Mucosa of stomach (tissue), 1 donor: ENCODE measurements at regions not wholly inside any gene's neighbourhood (a gene's known extent, or its start where the extent isn't known, plus 50 kb on each side); places are given as distances from the start of the nearest gene placed in this dataset.

ENCODE experiments used
- H3K27me3 ChIP-seq: one replicate; pipeline ENCODE4 v1.7.0; 2013; ENCODE audit warnings: mild to moderate bottlenecking, low read length; ENCODE audit not compliant: control insufficient read depth, insufficient read depth
- H3K36me3 ChIP-seq: one replicate; pipeline ENCODE4 v1.7.0; 2013; ENCODE audit warnings: low read length; ENCODE audit not compliant: control insufficient read depth, insufficient read depth
- H3K4me1 ChIP-seq: one replicate; pipeline ENCODE4 v1.7.0; 2013; ENCODE audit warnings: mild to moderate bottlenecking, low read length; ENCODE audit not compliant: control insufficient read depth, insufficient read depth
- H3K4me3 ChIP-seq: one replicate; pipeline ENCODE4 v1.7.0; 2013; ENCODE audit warnings: low read length
- H3K9ac ChIP-seq: one replicate; pipeline ENCODE4 v1.7.0; 2013; ENCODE audit warnings: mild to moderate bottlenecking, low read length, moderate library complexity
- H3K9me3 ChIP-seq: one replicate; pipeline ENCODE4 v1.7.0; 2013; ENCODE audit warnings: mild to moderate bottlenecking, low read length, moderate library complexity; ENCODE audit not compliant: control insufficient read depth
- donor health status: Pancreatic carcinoma.

DNA sequence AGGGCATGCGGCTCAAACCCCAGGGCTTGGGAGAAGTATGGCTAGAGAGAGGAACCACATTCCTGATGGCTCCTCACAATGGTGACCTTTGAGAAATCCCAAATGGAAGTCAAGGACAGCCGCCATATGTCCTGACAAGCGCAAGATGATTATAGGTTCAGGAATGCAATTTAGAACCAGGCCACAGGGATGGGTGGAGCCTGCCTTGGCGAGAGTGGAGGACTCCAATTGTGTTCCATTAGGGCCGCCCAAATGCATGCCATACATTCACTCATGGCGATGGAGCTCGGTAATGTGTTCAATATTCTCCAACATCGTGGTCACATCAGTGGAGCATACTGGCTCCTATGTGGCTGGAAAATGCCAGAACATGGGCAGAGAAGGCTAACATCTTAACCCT lies 662.9 kb upstream of the ID2 start:
- Histone ChIP-seq H3K27me3 (no peaks in the 10 kb centered on the region), H3K9ac (no peak overlapping the region), H3K4me3 (no peak overlapping the region), H3K36me3 (no peaks in the 10 kb centered on the region), H3K4me1 (no peaks in the 10 kb centered on the region), H3K9me3 (no peaks in the 10 kb centered on the region)

DNA sequence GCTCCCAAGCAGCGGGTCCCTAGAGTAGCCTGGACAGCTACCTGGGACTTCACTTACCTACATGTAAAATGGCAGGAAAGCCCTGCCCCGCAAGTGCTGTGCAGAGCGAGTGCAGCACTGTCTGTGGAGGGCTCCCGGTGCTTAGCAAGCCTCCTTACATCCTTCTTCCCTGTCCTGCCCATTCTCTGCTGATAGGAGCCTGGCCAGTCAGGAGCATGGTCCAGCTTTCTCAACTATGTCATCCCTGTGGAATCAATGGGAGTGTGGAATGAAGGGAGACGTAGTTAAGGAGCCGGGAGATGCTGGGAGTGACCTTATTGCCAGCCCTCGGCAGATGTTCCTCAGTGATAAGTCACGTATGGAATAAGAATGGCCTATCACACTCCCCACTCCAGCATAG lies 661.9 kb upstream of the ID2 start:
- Histone ChIP-seq H3K4me3 (no peak overlapping the region), H3K27me3 (peaks cover 2% of the 10 kb centered on the region), H3K9me3 (no peaks in the 10 kb centered on the region), H3K4me1 (no peaks in the 10 kb centered on the region), H3K9ac (no peak overlapping the region), H3K36me3 (no peaks in the 10 kb centered on the region)

DNA sequence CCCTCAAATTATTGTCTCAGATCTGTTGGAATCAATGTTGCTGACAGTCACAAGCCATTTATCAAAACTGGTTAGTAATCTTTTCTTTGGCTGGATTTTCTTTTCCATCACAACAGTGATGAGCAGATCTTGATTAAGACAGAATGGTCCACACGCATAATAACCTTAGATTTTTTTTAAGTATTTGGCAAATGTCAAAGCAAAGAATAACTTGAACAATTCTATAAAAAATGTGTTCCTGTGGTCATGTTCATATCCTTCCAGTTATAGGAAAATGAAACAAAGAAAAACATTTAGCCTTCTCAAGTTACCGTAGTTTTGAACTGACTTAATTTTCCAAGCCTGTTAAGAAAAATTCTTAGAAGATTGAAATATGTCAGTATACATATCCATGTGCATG lies 659.9 kb upstream of the ID2 start:
- no peaks in the 10 kb centered on the region for H3K9me3 ChIP-seq

DNA sequence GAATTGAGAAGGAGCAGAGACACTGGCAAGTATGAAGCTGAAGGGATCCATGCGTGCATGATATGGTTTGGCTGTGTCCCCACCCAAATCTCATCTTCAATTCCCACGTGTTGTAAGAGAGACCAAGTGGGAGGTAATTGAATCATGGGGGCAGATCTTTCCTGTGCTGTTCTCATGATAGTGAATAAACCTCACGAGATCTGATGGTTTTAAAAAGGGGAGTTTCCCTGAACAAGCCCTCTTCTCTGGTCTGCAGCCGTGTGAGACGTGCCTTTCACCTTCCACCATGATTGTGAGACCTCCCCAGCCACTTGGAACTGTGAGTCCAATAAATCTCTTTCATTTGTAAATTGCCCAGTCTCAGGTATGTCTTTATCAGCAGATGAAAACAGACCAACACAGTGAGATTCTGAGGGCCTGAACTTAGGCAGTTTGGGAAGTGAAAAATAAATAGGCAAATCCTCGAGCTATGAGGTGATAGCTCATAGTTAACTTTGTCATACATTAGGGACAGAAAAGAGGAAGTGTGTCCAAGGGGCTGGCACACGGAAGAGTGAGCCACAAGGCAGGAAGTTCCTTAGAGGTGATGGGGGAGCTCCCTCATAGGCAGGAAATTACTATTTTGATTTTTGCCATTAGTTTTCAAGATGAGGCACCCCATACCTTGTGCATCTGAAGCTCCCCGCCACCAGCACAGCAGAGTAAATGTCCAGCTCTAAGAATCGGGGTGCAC lies 658.8 kb upstream of the ID2 start:
- Histone ChIP-seq H3K9ac (no peak overlapping the region), H3K4me1 (no peaks in the 10 kb centered on the region), H3K27me3 (peaks cover 2% of the 10 kb centered on the region), H3K36me3 (no peaks in the 10 kb centered on the region), H3K4me3 (no peak overlapping the region), H3K9me3 (no peaks in the 10 kb centered on the region)

More for the DNA sequence above, 659.9 kb upstream of the ID2 start:
- Histone ChIP-seq H3K9ac (no peak overlapping the region), H3K27me3 (peaks cover 2% of the 10 kb centered on the region), H3K4me3 (no peak overlapping the region), H3K36me3 (no peaks in the 10 kb centered on the region), H3K4me1 (no peaks in the 10 kb centered on the region)

DNA sequence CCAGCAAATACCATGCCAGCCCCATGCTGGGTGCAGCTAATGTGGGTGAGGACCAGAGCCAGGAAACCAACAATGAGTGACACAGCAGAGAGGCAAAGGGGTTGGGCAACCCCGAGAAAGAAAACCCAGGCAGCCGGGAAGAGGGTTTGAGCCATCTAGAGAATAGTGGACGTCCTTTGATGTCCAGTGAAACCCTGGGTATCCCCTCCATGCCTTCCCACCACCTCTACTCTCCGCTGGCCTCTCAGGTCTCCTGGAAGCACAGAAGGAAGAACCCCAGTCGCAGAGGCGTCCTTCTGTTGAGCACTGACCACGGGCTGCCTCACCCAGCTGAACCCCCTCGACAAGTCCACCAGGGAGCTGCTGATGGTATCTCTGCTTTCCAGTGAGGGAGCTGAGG lies 657.4 kb upstream of the ID2 start:
- Histone ChIP-seq H3K4me1 (no peaks in the 10 kb centered on the region), H3K9me3 (no peaks in the 10 kb centered on the region), H3K9ac (no peak overlapping the region), H3K4me3 (no peak overlapping the region), H3K27me3 (peaks cover 2% of the 10 kb centered on the region), H3K36me3 (no peaks in the 10 kb centered on the region)

DNA sequence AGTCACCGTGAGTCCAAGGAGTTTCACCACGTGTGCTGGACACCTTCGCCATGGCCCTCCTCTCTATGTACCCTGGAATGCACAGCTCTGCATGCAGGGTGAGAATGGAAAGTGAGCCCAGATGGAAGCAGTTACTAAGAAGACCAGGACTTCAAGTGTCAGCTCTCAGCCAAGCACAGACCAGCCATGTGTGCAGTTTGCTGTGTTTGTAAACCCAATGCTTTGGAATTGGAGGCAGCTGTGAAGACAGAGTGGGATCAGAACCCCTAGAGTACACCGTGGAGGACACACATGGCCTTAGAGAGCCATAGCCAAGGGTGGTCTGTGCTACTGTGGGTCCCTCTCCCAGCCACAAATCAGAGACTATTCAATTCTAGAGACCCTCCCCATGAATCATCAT lies 655.5 kb upstream of the ID2 start:
- Histone ChIP-seq H3K27me3 (peaks cover 2% of the 10 kb centered on the region), H3K9me3 (no peaks in the 10 kb centered on the region), H3K4me3 (no peak overlapping the region), H3K9ac (no peak overlapping the region), H3K4me1 (no peaks in the 10 kb centered on the region), H3K36me3 (no peaks in the 10 kb centered on the region)

DNA sequence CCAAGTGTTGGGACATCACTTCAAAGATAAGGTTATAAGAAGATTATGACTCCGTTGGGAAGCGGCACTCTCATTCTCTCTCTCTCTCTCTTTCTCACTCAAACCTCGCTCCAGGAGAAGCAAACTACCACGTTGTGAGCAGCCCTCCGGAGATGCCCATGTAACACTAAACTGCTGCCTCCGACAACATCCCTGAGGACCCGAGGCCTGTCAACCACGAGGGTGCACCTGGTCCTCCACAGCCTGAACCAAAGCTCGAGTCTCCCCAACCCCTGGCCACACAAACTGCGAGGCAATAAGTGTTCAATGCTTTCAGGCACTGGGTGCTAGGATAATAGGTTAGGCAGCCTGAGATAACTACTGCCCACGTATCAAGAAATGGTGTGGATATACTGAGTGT lies 654.5 kb upstream of the ID2 start:
- Histone ChIP-seq H3K4me3 (no peak overlapping the region), H3K9me3 (no peaks in the 10 kb centered on the region), H3K27me3 (peaks cover 2% of the 10 kb centered on the region), H3K36me3 (no peaks in the 10 kb centered on the region), H3K9ac (no peak overlapping the region), H3K4me1 (no peaks in the 10 kb centered on the region)

DNA sequence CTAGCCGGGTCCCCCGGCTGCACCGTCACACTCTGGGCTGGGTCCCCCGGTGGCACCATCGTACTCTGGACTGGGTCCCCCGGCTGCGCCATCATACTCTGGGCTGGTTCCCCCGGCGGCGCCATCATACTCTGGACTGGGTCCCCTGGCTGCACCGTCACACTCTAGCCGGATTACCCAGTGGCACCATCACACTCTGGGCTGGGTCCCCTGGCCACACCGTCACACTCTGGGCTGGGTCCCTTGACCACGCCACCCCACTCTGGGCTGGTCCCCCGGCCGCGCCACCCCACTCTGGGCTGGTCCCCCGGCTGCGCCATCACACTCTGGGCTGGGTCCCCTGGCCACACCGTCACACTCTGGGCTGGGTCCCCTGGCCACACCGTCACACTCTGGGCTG lies 653.8 kb upstream of the ID2 start:
- Histone ChIP-seq H3K9ac (no peak overlapping the region), H3K4me1 (no peaks in the 10 kb centered on the region), H3K4me3 (no peak overlapping the region), H3K9me3 (no peaks in the 10 kb centered on the region), H3K36me3 (no peaks in the 10 kb centered on the region), H3K27me3 (peaks cover 2% of the 10 kb centered on the region)

DNA sequence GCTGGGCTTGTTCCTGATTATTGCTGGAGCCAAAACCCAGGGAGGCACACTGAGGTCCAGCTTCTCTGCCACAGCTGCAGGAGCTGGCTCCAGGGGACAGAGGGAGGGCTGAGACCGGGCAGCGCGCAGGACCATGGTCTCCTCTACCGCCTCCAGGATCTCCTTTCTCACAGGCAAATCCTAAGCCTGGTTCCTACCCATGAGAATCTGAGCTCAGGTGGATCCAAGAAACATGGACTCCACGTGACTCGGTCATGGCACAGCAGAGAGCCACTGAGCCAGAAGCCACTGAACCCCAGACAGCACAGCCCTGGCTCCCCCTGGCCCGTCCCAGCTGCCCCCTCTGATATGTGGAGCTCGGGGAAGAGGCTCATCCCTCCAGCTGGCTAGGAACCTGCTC lies 653.4 kb upstream of the ID2 start:
- Histone ChIP-seq H3K9ac (no peak overlapping the region), H3K27me3 (peaks cover 2% of the 10 kb centered on the region)

DNA sequence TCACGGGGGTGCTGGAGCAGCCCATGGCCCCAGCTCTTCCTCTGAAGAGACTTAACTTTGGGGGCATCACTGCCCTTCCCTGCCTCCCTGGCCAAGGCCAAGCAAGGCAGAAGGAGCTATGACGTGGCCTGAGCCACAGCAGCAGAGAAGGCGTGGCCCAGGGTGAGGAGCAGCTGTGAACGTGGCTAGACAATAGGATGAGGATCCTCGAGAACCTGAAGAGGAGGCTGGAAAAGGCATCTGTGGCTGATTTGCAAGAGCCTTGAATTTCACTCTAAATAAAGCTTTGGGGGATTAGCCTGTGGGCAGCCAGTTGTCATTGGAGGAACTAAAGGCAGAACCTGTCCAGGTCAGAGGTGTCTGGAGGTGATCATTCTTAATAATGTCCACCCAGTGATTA lies 652.9 kb upstream of the ID2 start:
- H3K27me3 ChIP-seq, result peaks cover 2% of the 10 kb centered on the region
- no peaks in the 10 kb centered on the region for H3K4me1 ChIP-seq
- no peak overlapping the region for H3K4me3 ChIP-seq
- H3K36me3 ChIP-seq, result no peaks in the 10 kb centered on the region
- no peak overlapping the region for H3K9ac ChIP-seq
- H3K9me3 ChIP-seq, result no peaks in the 10 kb centered on the region

More for the DNA sequence above, 653.4 kb upstream of the ID2 start:
- Histone ChIP-seq H3K4me1 (no peaks in the 10 kb centered on the region), H3K4me3 (no peak overlapping the region), H3K9me3 (no peaks in the 10 kb centered on the region), H3K36me3 (no peaks in the 10 kb centered on the region)

DNA sequence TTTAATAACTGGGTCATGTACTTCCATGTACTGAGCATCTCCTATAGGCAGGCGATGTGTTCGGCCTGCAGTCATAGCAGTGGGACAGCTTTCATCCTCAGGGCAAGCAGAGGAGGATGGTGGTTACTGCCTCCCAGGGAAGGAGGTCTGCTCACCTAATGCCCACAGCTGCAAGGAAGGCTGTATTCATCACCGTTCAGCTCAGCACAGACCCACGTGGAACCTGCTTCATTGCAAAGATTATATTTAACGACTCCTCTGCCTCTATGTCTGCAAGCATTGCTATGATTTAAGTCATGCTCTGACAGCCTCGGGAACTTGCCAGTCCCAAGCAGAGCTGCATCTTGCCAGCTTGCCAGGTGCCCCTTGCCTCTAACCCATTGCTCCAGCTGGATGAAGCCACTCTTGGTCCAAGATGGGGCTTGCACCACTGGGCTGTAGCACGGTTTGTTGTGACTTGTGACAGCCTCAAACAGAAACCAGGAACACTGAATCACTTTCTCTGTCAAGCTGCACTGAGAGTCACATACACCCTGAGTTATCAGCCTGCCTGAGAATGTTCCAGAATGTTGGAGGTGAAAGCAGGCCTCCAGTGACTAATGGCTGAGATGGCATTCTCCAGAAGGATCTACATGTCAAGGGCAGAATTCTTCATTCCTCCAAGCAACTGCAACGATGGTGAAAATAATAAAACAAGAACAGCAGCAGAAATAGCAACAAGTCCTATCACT lies 651.1 kb upstream of the ID2 start:
- H3K9ac ChIP-seq, result no peak overlapping the region
- H3K4me3 ChIP-seq, result no peak overlapping the region
- no peaks in the 10 kb centered on the region for H3K27me3 ChIP-seq

DNA sequence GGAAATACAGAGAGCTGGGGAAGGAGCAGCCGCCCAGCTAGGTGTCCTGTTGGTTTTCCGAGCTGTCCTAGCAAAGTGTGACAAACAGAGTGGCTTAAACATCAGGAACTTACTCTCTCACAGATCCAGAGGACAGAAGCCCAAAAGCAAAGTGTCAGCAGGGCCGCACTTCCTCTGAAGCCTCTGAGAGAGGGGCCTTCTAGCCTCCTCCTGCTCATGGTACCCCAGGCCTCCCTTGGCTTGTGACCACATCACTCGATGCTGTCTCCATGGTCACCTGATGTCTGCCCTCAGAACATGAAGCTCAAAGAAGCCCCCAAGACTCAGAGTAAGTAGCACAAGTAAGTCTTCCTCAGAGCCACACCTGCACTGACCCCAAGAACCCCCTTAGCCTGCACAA lies 650.5 kb upstream of the ID2 start:
- Histone ChIP-seq H3K9ac (no peak overlapping the region), H3K4me1 (no peaks in the 10 kb centered on the region), H3K9me3 (no peaks in the 10 kb centered on the region), H3K27me3 (no peaks in the 10 kb centered on the region), H3K36me3 (no peaks in the 10 kb centered on the region), H3K4me3 (no peak overlapping the region)

More for the DNA sequence above, 651.1 kb upstream of the ID2 start:
- Histone ChIP-seq H3K36me3 (no peaks in the 10 kb centered on the region), H3K4me1 (no peaks in the 10 kb centered on the region), H3K9me3 (no peaks in the 10 kb centered on the region)
